Keratinocyte (primary cell): ENCODE measurements at regions not wholly inside any gene's neighbourhood (a gene's known extent, or its start where the extent isn't known, plus 50 kb on each side); places are given as distances from the start of the nearest gene placed in this dataset.

Source experiments
- DNase-seq: peaks from one replicate; pipeline ENCODE4 v3.0.0-alpha.2; 2011; ENCODE audit warnings: low read depth, missing footprints, low spot score
- FAIRE-seq: peaks from 2 replicates; lab custom pipeline; 2011; peaks lifted over from hg19 to GRCh38; lab: Jason Lieb, UNC
- H2AFZ ChIP-seq: 2 replicates; pipeline ENCODE4 v1.6.0; 2012; ENCODE audit warnings: low read length, control low read depth, inconsistent platforms; ENCODE audit not compliant: control insufficient read depth
- H3K27ac ChIP-seq: 2 replicates; pipeline ENCODE4 v1.5.1; 2011; ENCODE audit warnings: low read length; ENCODE audit not compliant: control insufficient read depth, insufficient read depth
- H3K27me3 ChIP-seq: 3 replicates; pipeline ENCODE4 v1.6.0; 2011; ENCODE audit warnings: low read length; ENCODE audit not compliant: control insufficient read depth, insufficient read depth; ENCODE audit errors: extremely low read depth
- H3K36me3 ChIP-seq, 2 experiments: 2 replicates in 1 of 2; 3 replicates in 1 of 2; pipeline ENCODE4 v1.5.1; 2011; ENCODE audit warnings: low read length in 2 of 2, mild to moderate bottlenecking in 1 of 2; ENCODE audit not compliant: control insufficient read depth in 2 of 2, insufficient read depth in 2 of 2; ENCODE audit errors: extremely low read depth in 1 of 2
- H3K4me1 ChIP-seq: 3 replicates; pipeline ENCODE4 v1.5.1; 2011; ENCODE audit warnings: low read length; ENCODE audit not compliant: control insufficient read depth, insufficient read depth; ENCODE audit errors: extremely low read depth
- H3K4me2 ChIP-seq: 3 replicates; pipeline ENCODE4 v1.6.0; 2011; ENCODE audit warnings: low read depth, low read length; ENCODE audit not compliant: control insufficient read depth, insufficient read depth; ENCODE audit errors: extremely low read depth
- H3K4me3 ChIP-seq, 3 experiments: fragments of 200-600 bp in 1 of 3; sonication (generic) in 1 of 3; 2 replicates in 2 of 3; 3 replicates in 1 of 3; pipeline ENCODE4 v1.5.1; 2011 to 2016; ENCODE audit warnings: low read length in 3 of 3, mild to moderate bottlenecking in 3 of 3, control low read depth in 2 of 3, inconsistent platforms in 1 of 3, low read depth in 1 of 3, mixed read lengths in 1 of 3, mixed run types in 1 of 3, moderate library complexity in 1 of 3; ENCODE audit not compliant: control insufficient read depth in 2 of 3, insufficient read depth in 2 of 3; ENCODE audit errors: extremely low read depth in 1 of 3
- H3K79me2 ChIP-seq: 2 replicates; pipeline ENCODE4 v1.6.0; 2012; ENCODE audit warnings: low read length; ENCODE audit not compliant: control insufficient read depth, insufficient read depth
- H3K9ac ChIP-seq: 3 replicates; pipeline ENCODE4 v1.6.0; 2011; ENCODE audit warnings: low read length; ENCODE audit not compliant: control insufficient read depth, insufficient read depth; ENCODE audit errors: extremely low read depth
- H3K9me1 ChIP-seq: 3 replicates; pipeline ENCODE4 v1.6.0; 2011; ENCODE audit warnings: low read length; ENCODE audit not compliant: control insufficient read depth, insufficient read depth; ENCODE audit errors: extremely low read depth
- H3K9me3 ChIP-seq: 2 replicates; pipeline ENCODE4 v1.5.1; 2012; ENCODE audit warnings: low read depth, low read length; ENCODE audit not compliant: control insufficient read depth
- H4K20me1 ChIP-seq: 3 replicates; pipeline ENCODE4 v1.6.0; 2011; ENCODE audit warnings: low read length; ENCODE audit not compliant: control insufficient read depth, insufficient read depth; ENCODE audit errors: extremely low read depth
- CTCF ChIP-seq, 3 experiments: IDR thresholded peaks in 1 of 3; conservative IDR thresholded peaks in 1 of 3; optimal IDR thresholded peaks in 1 of 3; 2 replicates in 2 of 3; 3 replicates in 1 of 3; pipeline versions ENCODE3 to v1.5.1; 2011; ENCODE audit warnings: low read length in 3 of 3, mild to moderate bottlenecking in 3 of 3, moderate library complexity in 2 of 3, control low read depth in 1 of 3, inconsistent platforms in 1 of 3; ENCODE audit not compliant: insufficient read depth in 2 of 3; ENCODE audit errors: extremely low read depth in 1 of 3
- EZH2 ChIP-seq: IDR thresholded peaks from one replicate; pipeline ENCODE4 v1.6.1; 2012; ENCODE audit warnings: inconsistent platforms, mild to moderate bottlenecking, low read length, moderate library complexity
- dilution Hi-C: fragments of 300-500 bp; cut with MboI; formaldehyde crosslinking; loops from one replicate; pipeline ENCODE4 v1.7.0; 2020; ENCODE audit warnings: low sequenced_read_pairs; ENCODE audit not compliant: extremely low pct_ligation_motif_present

GRCh38 chr1:106910798-106911197 is 145.7 kb upstream of the PRMT6 start:
- DNase-seq (no peak), FAIRE-seq (no peak)
- Histone ChIP-seq H3K79me2 (no peaks in the 10 kb centered on the region), H3K27me3 (no peaks in the 10 kb centered on the region), H3K4me3 (no peak overlapping the region), H3K9ac (no peak overlapping the region), H3K4me1 (peaks cover 3% of the 10 kb centered on the region), H3K27ac (no peak overlapping the region), H3K36me3 (no peaks in the 10 kb centered on the region), H3K4me2 (no peak overlapping the region), H2AFZ (no peak overlapping the region), H3K9me3 (no peaks in the 10 kb centered on the region), H4K20me1 (no peaks in the 10 kb centered on the region), H3K9me1 (no peaks in the 10 kb centered on the region)
- dilution Hi-C loops, result no loop called here
- no peak for TF ChIP-seq EZH2

- Histone ChIP-seq H3K27me3 (no peaks in the 10 kb centered on the region), H3K4me2 (no peak overlapping the region), H2AFZ (no peak overlapping the region), H3K9me1 (no peaks in the 10 kb centered on the region), H3K9me3 (no peaks in the 10 kb centered on the region), H3K4me3 (no peak overlapping the region), H3K27ac (no peak overlapping the region), H3K79me2 (no peaks in the 10 kb centered on the region), H3K36me3 (no peaks in the 10 kb centered on the region), H3K4me1 (peaks cover 3% of the 10 kb centered on the region), H4K20me1 (no peaks in the 10 kb centered on the region), H3K9ac (no peak overlapping the region)
- DNase-seq, result no peak
- no peak for FAIRE-seq
- TF ChIP-seq EZH2 (no peak), CTCF (optimal IDR thresholded peaks at IDR 0.05 in 1 of 3, IDR thresholded peaks at IDR 0.05 in 1 of 3, conservative IDR thresholded peaks at IDR 0.05 in 1 of 3; ENCODE audit: extremely low read depth in 1 of 3, insufficient read depth in 2 of 3, low read length in 3 of 3) (no peak)
- dilution Hi-C loops, result no loop called here
These were observed 144.3 kb upstream of the PRMT6 start for GRCh38 chr1:106912131-106912530.

- Histone ChIP-seq H3K27me3 (no peaks in the 10 kb centered on the region), H3K27ac (no peak overlapping the region), H3K4me2 (no peak overlapping the region), H3K9ac (no peak overlapping the region), H3K4me1 (no peaks in the 10 kb centered on the region), H4K20me1 (no peaks in the 10 kb centered on the region), H2AFZ (no peak overlapping the region), H3K79me2 (no peaks in the 10 kb centered on the region), H3K36me3 (no peaks in the 10 kb centered on the region), H3K9me1 (no peaks in the 10 kb centered on the region), H3K9me3 (no peaks in the 10 kb centered on the region), H3K4me3 (no peak overlapping the region)
- dilution Hi-C loops, result no loop called here
- FAIRE-seq (no peak), DNase-seq (no peak)
- TF ChIP-seq EZH2, result no peak
- no peak for TF ChIP-seq CTCF (optimal IDR thresholded peaks at IDR 0.05 in 1 of 3, IDR thresholded peaks at IDR 0.05 in 1 of 3, conservative IDR thresholded peaks at IDR 0.05 in 1 of 3; ENCODE audit: extremely low read depth in 1 of 3, insufficient read depth in 2 of 3, low read length in 3 of 3)
These were observed 135.3 kb upstream of the PRMT6 start for GRCh38 chr1:106921186-106921585.
